Transverse colon (tissue), 4 donors: ENCODE measurements at regions not wholly inside any gene's neighbourhood (a gene's known extent, or its start where the extent isn't known, plus 50 kb on each side); places are given as distances from the start of the nearest gene placed in this dataset.

Experiments
- POLR2AphosphoS5 ChIP-seq, 3 donors: sonication (generic); formaldehyde crosslinking; IDR thresholded peaks; one replicate each; pipeline ENCODE4 v1.6.1; 2016; ENCODE audit warnings: antibody characterized with exemption in 3 of 3
- TF ChIP-seq, protein P1 (sequence below), 5 experiments: fragments of 200-600 bp in 3 of 5; fragments of 450-650 bp in 2 of 5; sonication (generic) in 3 of 5; IDR thresholded peaks; 1 replicate in 2 of 5; 2 replicates in 3 of 5; pipeline ENCODE4 v1.5.1; 2016 to 2017; ENCODE audit warnings: antibody characterized with exemption in 5 of 5, inconsistent platforms in 3 of 5, mild to moderate bottlenecking in 2 of 5, moderate library complexity in 1 of 5

DNA sequence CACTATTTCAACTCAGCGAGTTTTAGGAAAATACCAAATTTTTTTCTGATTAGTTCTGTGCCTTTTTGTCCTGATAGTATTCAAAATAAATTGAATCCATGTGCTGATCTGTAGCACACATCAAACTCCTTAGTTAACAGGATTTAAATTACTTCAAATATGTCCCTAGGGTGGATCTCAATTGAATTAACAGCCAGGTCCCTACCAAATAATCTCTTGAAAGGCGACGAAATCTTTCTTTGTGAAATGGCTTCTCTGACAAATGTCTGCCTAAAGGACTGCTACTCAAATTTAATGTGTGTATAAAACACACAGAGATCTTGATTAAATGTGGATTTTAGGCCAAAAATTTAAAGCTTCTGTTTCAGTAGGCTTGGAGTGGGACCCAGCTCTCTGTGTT lies 989.6 kb upstream of the KCND2 start:
- TF ChIP-seq, protein P1, sequence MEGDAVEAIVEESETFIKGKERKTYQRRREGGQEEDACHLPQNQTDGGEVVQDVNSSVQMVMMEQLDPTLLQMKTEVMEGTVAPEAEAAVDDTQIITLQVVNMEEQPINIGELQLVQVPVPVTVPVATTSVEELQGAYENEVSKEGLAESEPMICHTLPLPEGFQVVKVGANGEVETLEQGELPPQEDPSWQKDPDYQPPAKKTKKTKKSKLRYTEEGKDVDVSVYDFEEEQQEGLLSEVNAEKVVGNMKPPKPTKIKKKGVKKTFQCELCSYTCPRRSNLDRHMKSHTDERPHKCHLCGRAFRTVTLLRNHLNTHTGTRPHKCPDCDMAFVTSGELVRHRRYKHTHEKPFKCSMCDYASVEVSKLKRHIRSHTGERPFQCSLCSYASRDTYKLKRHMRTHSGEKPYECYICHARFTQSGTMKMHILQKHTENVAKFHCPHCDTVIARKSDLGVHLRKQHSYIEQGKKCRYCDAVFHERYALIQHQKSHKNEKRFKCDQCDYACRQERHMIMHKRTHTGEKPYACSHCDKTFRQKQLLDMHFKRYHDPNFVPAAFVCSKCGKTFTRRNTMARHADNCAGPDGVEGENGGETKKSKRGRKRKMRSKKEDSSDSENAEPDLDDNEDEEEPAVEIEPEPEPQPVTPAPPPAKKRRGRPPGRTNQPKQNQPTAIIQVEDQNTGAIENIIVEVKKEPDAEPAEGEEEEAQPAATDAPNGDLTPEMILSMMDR (IDR thresholded peaks at IDR 0.05) = no peak
- no peak for TF ChIP-seq POLR2AphosphoS5 (IDR thresholded peaks at IDR 0.05)
